Omental fat pad (tissue), 3 donors: ENCODE measurements at regions not wholly inside any gene's neighbourhood (a gene's known extent, or its start where the extent isn't known, plus 50 kb on each side); places are given as distances from the start of the nearest gene placed in this dataset.

Experiments
- ATAC-seq: fragments of 150-250 bp; one replicate; pipeline ENCODE4 v1.9.1; 2016; ENCODE audit warnings: mild to moderate bottlenecking, moderate library complexity; ENCODE audit not compliant: low FRiP score
- DNase-seq: peaks from one replicate; pipeline ENCODE4 v3.0.0-alpha.2; 2019; ENCODE audit warnings: low spot score
- CTCF ChIP-seq, 3 donors: fragments of 450-650 bp; IDR thresholded peaks; one replicate each; pipeline ENCODE4 v1.5.1; 2016 to 2017; ENCODE audit warnings: antibody characterized with exemption in 3 of 3, mild to moderate bottlenecking in 3 of 3, moderate library complexity in 2 of 3

GRCh38 chr12:92035477-92035876 is 110.2 kb downstream of the BTG1 start:
- DNase-seq, result no peak
- no peak for TF ChIP-seq CTCF (IDR thresholded peaks at IDR 0.05)
- no peak for ATAC-seq

GRCh38 chr12:92034858-92035401 is 110.7 kb downstream of the BTG1 start:
- DNase-seq (no peak), ATAC-seq (peak; percentile 48)
- no peak for TF ChIP-seq CTCF (IDR thresholded peaks at IDR 0.05)

DNA sequence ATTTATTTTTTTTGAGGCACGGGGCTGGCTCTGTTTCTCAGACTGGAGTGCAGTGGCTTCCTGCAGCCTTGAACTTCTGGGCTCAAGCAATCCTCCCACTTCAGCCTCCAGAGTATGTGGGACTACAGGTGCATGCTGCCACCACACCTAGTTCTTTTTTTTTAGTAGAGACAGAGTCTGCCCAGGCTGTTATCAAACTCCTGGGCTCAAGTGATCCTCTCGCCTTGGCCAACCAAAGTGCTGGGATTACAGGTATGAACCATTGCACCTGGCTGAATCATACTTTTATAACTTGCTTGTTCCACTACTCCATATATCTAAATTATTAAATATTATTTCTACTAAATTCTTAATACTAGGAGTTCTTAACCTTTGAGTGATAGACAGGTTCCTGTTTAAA is 111.6 kb downstream of the BTG1 start:
- ATAC-seq (no peak), DNase-seq (no peak)
- TF ChIP-seq CTCF (IDR thresholded peaks at IDR 0.05), result no peak

DNA sequence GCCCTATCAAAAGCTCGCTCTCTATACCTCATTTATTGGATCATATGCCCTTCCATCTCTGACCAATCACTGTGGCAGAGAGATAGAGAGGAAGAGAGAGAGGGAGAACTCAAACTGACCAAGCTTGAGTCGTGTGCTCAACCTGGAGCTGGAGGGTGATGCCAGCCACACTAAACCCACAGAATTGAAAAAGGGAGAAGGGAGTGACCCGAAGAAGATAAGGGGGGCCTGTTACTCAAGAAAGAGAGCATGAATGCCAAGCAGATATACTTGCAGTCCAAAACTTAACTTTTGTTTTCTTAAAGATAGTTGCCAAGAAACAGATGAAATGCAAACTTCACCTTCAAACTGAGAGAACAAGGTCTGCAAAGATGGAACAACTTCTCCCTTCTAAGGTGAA is 112.7 kb downstream of the BTG1 start:
- no peak for ATAC-seq
- TF ChIP-seq CTCF (IDR thresholded peaks at IDR 0.05), result no peak
- no peak for DNase-seq

DNA sequence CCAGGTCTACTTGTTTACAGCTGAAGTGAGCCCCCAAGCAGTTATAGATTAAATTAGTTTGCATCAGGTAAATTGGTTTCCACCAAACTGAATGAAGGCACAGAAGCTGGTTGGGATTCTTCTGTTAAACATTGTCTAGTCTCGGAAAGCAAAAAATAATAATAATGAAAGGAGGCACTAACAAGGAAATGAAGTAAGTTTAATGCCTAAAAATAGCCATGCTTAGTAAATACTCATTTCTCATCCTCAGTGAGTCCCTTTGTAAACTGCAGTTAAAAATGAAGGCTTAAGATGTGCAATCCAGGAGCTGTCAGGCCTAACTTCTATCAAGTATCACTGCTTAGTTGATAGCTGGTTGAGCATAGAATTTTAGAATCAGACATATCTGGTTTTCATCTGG is 113.5 kb downstream of the BTG1 start:
- no peak for TF ChIP-seq CTCF (IDR thresholded peaks at IDR 0.05)
- ATAC-seq (no peak), DNase-seq (no peak)

- DNase-seq (no peak), ATAC-seq (peak; percentile 52)
- TF ChIP-seq CTCF (IDR thresholded peaks at IDR 0.05), result no peak
These were observed 115.0 kb downstream of the BTG1 start for GRCh38 chr12:92030618-92031017.

DNA sequence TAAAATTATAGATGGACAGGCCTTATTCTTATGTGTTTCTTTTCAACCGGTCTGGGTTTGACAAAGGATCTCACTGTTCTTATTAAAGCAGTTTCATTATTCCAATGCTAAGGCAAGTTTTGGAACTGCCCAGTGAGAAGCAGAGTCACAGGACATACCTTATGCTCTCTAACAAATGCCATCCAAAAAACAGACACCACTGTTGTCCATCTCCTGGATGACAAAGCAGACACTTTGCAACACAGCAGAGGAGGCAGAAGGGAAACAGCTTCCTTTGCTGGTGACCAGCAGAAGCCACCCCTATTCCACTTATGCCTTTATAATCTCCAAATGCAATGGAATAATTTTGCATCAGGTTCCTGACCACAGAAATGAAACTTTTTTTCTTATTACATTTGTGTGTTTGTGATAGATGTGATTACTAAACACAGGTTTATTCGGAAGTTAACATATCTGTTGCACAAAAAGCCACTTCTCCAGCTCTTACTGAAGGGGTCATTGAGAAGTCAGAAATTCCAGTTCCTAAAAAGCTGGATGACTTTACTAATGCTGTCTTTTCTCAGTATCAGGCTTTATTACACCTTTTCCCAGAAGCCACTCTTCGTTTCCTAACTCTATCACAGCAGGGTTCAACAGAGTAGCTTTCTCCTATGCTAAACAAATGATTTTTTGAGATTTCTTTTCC is 115.6 kb downstream of the BTG1 start:
- no peak for TF ChIP-seq CTCF (IDR thresholded peaks at IDR 0.05)
- ATAC-seq (peak; percentile 27), DNase-seq (no peak)
